ENCODE measurements at regions not wholly inside any gene's neighbourhood (a gene's known extent, or its start where the extent isn't known, plus 50 kb on each side); places are given as distances from the start of the nearest gene placed in this dataset.

DNA sequence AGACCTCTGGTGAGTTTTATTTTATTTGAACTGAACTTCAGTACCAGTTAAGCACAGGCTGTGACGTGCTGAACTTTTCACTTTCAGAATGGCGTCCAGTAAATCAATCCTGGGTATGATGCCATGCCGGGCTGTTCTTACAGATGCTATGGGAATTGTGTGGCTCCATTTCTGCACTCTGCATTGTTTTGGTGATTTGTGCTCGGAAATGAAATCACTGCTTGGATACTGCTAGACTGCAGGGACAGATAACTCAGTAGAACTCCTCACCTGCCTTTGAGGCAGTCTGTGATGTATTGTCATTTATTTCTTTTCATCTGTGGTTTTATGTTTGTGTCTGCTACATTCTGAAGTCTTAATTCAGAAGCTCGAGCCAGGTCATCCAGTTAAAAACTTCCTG, 172.7 kb downstream of the PTPN11 start:
- Histone ChIP-seq H3K4me1 (ENCODE audit: control insufficient read depth, insufficient read depth, low read length) (no peaks in the 10 kb centered on the region), H3K4me3 (ENCODE audit: low read depth in 2 of 2, low read length in 2 of 2) (no peak overlapping the region), H3K27ac (ENCODE audit: low read length) (no peak overlapping the region), H3K27me3 (ENCODE audit: control insufficient read depth, insufficient read depth, low read length) (peaks cover 4% of the 10 kb centered on the region), H3K36me3 (ENCODE audit: control insufficient read depth, insufficient read depth, low read length) (no peaks in the 10 kb centered on the region), H3K9me3 (ENCODE audit: control insufficient read depth, insufficient read depth, low read depth, low read length) (no peaks in the 10 kb centered on the region)
- intact Hi-C loops (cut with micrococcal nuclease; ENCODE audit: unreplicated experiment) = no loop called here
- POLR2A ChIA-PET = no interaction called here
- DNase-seq (ENCODE audit: low read depth, low spot score) = no peak
- ATAC-seq = no peak
- no TSS peak for BruUV-seq (replicated peaks)
- TF ChIP-seq POLR2AphosphoS5 (IDR thresholded peaks at IDR 0.05; ENCODE audit: low read depth, low read length) = no peak
- TF ChIP-seq, protein P1, sequence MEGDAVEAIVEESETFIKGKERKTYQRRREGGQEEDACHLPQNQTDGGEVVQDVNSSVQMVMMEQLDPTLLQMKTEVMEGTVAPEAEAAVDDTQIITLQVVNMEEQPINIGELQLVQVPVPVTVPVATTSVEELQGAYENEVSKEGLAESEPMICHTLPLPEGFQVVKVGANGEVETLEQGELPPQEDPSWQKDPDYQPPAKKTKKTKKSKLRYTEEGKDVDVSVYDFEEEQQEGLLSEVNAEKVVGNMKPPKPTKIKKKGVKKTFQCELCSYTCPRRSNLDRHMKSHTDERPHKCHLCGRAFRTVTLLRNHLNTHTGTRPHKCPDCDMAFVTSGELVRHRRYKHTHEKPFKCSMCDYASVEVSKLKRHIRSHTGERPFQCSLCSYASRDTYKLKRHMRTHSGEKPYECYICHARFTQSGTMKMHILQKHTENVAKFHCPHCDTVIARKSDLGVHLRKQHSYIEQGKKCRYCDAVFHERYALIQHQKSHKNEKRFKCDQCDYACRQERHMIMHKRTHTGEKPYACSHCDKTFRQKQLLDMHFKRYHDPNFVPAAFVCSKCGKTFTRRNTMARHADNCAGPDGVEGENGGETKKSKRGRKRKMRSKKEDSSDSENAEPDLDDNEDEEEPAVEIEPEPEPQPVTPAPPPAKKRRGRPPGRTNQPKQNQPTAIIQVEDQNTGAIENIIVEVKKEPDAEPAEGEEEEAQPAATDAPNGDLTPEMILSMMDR (IDR thresholded peaks at IDR 0.05) = no peak
- TF ChIP-seq, protein P2, sequence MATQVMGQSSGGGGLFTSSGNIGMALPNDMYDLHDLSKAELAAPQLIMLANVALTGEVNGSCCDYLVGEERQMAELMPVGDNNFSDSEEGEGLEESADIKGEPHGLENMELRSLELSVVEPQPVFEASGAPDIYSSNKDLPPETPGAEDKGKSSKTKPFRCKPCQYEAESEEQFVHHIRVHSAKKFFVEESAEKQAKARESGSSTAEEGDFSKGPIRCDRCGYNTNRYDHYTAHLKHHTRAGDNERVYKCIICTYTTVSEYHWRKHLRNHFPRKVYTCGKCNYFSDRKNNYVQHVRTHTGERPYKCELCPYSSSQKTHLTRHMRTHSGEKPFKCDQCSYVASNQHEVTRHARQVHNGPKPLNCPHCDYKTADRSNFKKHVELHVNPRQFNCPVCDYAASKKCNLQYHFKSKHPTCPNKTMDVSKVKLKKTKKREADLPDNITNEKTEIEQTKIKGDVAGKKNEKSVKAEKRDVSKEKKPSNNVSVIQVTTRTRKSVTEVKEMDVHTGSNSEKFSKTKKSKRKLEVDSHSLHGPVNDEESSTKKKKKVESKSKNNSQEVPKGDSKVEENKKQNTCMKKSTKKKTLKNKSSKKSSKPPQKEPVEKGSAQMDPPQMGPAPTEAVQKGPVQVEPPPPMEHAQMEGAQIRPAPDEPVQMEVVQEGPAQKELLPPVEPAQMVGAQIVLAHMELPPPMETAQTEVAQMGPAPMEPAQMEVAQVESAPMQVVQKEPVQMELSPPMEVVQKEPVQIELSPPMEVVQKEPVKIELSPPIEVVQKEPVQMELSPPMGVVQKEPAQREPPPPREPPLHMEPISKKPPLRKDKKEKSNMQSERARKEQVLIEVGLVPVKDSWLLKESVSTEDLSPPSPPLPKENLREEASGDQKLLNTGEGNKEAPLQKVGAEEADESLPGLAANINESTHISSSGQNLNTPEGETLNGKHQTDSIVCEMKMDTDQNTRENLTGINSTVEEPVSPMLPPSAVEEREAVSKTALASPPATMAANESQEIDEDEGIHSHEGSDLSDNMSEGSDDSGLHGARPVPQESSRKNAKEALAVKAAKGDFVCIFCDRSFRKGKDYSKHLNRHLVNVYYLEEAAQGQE (IDR thresholded peaks at IDR 0.05; ENCODE audit: insufficient read depth in 1 of 2, low read depth in 2 of 2, low read length in 1 of 2) = no peak
- TF ChIP-seq TCF7L2 (IDR thresholded peaks at IDR 0.05; ENCODE audit: low read depth, low read length) = no peak
- no peak for TF ChIP-seq SIN3A (IDR thresholded peaks at IDR 0.05; ENCODE audit: borderline replicate concordance, insufficient read depth, low read depth, low read length)
- in situ Hi-C loops (cut with HindIII; ENCODE audit: low pct_unique_long_range_greater_than_20kb, low sequenced_read_pairs) = no loop called here
- CTCF ChIA-PET = interaction anchor here (0.5 kb wide), 1 partner anchor 10 kb away, joined by 3 read pairs; no protein-coding TSS in a partner anchor

DNA sequence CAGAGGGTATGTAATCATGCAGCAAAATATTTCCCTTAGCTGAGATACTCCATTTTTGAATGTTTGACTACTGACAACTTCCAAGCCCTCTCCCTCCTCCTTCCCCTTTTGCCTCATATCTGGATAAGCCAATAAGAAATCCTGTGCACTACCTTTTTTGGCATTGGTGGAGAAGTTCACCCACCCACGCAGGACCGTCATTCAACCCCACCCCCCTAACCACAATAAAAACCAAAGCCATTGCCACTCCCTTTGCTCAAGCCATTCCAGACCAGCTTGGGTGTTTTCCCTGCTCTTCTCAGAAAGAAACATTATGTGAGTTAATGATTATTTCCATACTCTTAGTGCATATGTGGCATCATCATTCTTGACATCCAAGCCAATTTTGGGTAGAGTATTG, 176.7 kb downstream of the PTPN11 start:
- ChIA-PET POLR2A (no interaction called here), CTCF (no interaction called here)
- TF ChIP-seq, protein P2 (IDR thresholded peaks at IDR 0.05; ENCODE audit: insufficient read depth in 1 of 2, low read depth in 2 of 2, low read length in 1 of 2) = no peak
- TF ChIP-seq SIN3A (IDR thresholded peaks at IDR 0.05; ENCODE audit: borderline replicate concordance, insufficient read depth, low read depth, low read length) = no peak
- no peak for TF ChIP-seq POLR2AphosphoS5 (IDR thresholded peaks at IDR 0.05; ENCODE audit: low read depth, low read length)
- no peak for TF ChIP-seq TCF7L2 (IDR thresholded peaks at IDR 0.05; ENCODE audit: low read depth, low read length)
- TF ChIP-seq, protein P1 (IDR thresholded peaks at IDR 0.05) = no peak
- no peaks in the 10 kb centered on the region for H3K9me3 ChIP-seq (ENCODE audit: control insufficient read depth, insufficient read depth, low read depth, low read length)
- no peak overlapping the region for H3K27ac ChIP-seq (ENCODE audit: low read length)
- H3K4me3 ChIP-seq (ENCODE audit: low read depth in 2 of 2, low read length in 2 of 2) = no peak overlapping the region
- no peaks in the 10 kb centered on the region for H3K36me3 ChIP-seq (ENCODE audit: control insufficient read depth, insufficient read depth, low read length)
- ATAC-seq (no peak), DNase-seq (ENCODE audit: low read depth, low spot score) (no peak)
- intact Hi-C loops (cut with micrococcal nuclease; ENCODE audit: unreplicated experiment) (no loop called here), in situ Hi-C loops (cut with HindIII; ENCODE audit: low pct_unique_long_range_greater_than_20kb, low sequenced_read_pairs) (no loop called here)
- H3K27me3 ChIP-seq (ENCODE audit: control insufficient read depth, insufficient read depth, low read length) = peaks cover 18% of the 10 kb centered on the region
- no TSS peak for BruUV-seq (replicated peaks)
- no peaks in the 10 kb centered on the region for H3K4me1 ChIP-seq (ENCODE audit: control insufficient read depth, insufficient read depth, low read length)
